Hepatocyte (in vitro differentiated cells): ENCODE measurements at regions not wholly inside any gene's neighbourhood (a gene's known extent, or its start where the extent isn't known, plus 50 kb on each side); places are given as distances from the start of the nearest gene placed in this dataset.

Source experiments
- EZH2phosphoT487 ChIP-seq: fragments of 200-600 bp; sonication (generic); IDR thresholded peaks from one replicate; pipeline ENCODE4 v1.6.1; 2018; ENCODE audit warnings: antibody characterized with exemption, mild to moderate bottlenecking, low read depth, moderate library complexity; ENCODE audit not compliant: unreplicated experiment, severe bottlenecking
- TF ChIP-seq, protein P1 (sequence below): fragments of 200-600 bp; sonication (generic); IDR thresholded peaks from 2 replicates; pipeline ENCODE4 v1.5.1; 2016; ENCODE audit warnings: antibody characterized with exemption, mild to moderate bottlenecking; ENCODE audit not compliant: poor library complexity

DNA sequence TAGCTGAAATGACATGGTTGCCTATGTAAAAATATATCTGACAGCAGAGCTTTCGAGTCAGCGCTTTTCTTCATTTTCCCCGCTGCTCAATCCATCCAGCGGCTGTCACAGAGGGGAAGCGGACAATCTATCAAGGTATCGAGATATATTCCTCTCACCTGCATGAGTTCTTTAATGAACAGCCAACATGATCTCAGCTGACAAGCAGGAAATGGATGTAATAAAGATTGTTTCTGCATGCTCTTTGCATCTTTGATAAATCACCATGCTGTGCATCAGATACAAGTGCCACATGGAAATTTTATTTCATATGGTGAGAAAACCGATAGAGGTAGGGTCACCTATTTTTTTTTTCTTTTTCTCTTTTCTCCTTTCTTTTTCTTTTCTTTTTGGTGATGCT is 602.3 kb upstream of the MMS22L start:
- TF ChIP-seq, protein P1, sequence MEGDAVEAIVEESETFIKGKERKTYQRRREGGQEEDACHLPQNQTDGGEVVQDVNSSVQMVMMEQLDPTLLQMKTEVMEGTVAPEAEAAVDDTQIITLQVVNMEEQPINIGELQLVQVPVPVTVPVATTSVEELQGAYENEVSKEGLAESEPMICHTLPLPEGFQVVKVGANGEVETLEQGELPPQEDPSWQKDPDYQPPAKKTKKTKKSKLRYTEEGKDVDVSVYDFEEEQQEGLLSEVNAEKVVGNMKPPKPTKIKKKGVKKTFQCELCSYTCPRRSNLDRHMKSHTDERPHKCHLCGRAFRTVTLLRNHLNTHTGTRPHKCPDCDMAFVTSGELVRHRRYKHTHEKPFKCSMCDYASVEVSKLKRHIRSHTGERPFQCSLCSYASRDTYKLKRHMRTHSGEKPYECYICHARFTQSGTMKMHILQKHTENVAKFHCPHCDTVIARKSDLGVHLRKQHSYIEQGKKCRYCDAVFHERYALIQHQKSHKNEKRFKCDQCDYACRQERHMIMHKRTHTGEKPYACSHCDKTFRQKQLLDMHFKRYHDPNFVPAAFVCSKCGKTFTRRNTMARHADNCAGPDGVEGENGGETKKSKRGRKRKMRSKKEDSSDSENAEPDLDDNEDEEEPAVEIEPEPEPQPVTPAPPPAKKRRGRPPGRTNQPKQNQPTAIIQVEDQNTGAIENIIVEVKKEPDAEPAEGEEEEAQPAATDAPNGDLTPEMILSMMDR = no peak
- TF ChIP-seq EZH2phosphoT487 = no peak
